ENCODE measurements at regions not wholly inside any gene's neighbourhood (a gene's known extent, or its start where the extent isn't known, plus 50 kb on each side); places are given as distances from the start of the nearest gene placed in this dataset.

DNA sequence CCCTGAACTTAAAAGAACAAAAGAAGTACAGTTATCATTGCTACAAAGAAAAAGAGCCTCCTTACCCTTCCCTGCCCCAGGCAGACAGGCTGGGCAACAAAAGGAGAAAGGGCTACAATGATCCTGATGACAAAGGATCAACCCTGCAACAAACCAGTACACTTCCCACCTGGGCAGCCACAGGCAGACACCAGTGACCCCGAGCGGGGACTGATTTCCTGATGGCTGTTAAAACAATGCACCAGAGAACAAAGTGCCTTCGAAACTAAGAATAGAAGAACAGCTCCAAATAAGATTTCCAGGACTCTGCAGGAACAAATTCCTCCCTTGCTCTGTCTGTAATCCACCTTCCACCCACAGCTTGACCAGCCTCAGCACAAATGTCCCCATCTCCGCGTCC, 106.3 kb upstream of the ARHGEF3 start:
- Histone ChIP-seq H3K27ac (no peak overlapping the region), H3K4me1 (no peaks in the 10 kb centered on the region), H3K4me2 (no peak overlapping the region), H3K4me3 (no peak overlapping the region), H3K9me3 (no peaks in the 10 kb centered on the region)
- no peak for DNase-seq (ENCODE audit: low read depth in 1 of 2, low spot score in 1 of 2)
- no peak for FAIRE-seq
- CTCF ChIA-PET, result no interaction called here
- ATAC-seq, result no peak
- no peak for TF ChIP-seq JUNB (IDR thresholded peaks at IDR 0.05)
- TF ChIP-seq POLR2AphosphoS2 (conservative IDR thresholded peaks at IDR 0.05; ENCODE audit: low read length), result no peak
- POLR2A ChIA-PET, result no interaction called here
- WGBS (ENCODE audit: missing lambda C conversion rate), result 83% methylated on average over 5 of the region's 5 CpGs

DNA sequence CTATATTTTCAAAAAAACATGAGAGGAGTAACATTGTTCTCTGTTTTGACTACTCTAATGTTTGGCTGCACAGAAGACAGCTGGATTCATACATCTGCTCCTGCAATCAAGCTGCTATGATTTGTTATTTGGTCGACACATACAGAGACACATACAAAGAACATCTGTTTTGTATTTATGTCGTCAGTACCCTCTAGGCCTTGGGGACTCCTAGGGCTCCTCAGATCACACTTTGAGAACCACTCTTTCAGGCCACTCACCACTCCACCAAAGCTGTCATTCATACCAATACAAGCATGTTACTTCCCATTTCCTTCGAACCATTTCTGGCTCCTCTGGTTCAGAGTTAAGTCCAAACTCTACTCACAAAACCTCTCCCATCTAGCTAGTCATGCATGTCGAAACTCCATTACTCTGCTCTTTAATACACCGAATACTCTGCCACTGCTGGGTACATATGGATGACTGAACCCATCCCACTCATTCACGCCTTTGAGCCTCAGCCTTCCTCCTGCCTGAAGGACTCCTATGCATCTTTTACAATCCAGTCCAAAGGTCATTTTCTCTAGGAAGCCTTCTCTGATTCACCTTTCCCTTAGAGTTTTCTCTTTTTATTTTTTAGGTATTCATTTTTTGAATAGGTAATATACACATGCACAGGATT, 102.9 kb upstream of the ARHGEF3 start:
- no peak for FAIRE-seq
- Histone ChIP-seq H3K4me1 (no peaks in the 10 kb centered on the region), H3K27ac (no peak overlapping the region), H3K4me2 (no peak overlapping the region), H3K9me3 (no peaks in the 10 kb centered on the region), H3K4me3 (no peak overlapping the region)
- TF ChIP-seq ZFP36 (IDR thresholded peaks at IDR 0.05; ENCODE audit: borderline replicate concordance, partially characterized antibody) (no peak), HEYL (CRISPR knock-in tag; IDR thresholded peaks at IDR 0.05) (no peak), CBX8 (IDR thresholded peaks at IDR 0.05) (no peak), CHD2 (IDR thresholded peaks at IDR 0.05; ENCODE audit: low read length, partially characterized antibody) (no peak), EHMT2 (IDR thresholded peaks at IDR 0.05; ENCODE audit: low read depth) (no peak), HOXB5 (CRISPR knock-in tag; IDR thresholded peaks at IDR 0.05) (no peak), NFE2L2 (conservative IDR thresholded peaks at IDR 0.05; ENCODE audit: low read length) (no peak), POLR2A (IDR thresholded peaks at IDR 0.05; ENCODE audit: low read length) (no peak), NR3C1 (IDR thresholded peaks at IDR 0.05) (no peak), CHD4 (IDR thresholded peaks at IDR 0.05; ENCODE audit: borderline replicate concordance) (no peak)
- TF ChIP-seq, protein P1, sequence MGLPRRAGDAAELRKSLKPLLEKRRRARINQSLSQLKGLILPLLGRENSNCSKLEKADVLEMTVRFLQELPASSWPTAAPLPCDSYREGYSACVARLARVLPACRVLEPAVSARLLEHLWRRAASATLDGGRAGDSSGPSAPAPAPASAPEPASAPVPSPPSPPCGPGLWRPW (IDR thresholded peaks at IDR 0.05), result no peak
- TF ChIP-seq, protein P2, sequence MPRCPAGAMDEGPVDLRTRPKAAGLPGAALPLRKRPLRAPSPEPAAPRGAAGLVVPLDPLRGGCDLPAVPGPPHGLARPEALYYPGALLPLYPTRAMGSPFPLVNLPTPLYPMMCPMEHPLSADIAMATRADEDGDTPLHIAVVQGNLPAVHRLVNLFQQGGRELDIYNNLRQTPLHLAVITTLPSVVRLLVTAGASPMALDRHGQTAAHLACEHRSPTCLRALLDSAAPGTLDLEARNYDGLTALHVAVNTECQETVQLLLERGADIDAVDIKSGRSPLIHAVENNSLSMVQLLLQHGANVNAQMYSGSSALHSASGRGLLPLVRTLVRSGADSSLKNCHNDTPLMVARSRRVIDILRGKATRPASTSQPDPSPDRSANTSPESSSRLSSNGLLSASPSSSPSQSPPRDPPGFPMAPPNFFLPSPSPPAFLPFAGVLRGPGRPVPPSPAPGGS (IDR thresholded peaks at IDR 0.05), result no peak
- TF ChIP-seq, protein P3, sequence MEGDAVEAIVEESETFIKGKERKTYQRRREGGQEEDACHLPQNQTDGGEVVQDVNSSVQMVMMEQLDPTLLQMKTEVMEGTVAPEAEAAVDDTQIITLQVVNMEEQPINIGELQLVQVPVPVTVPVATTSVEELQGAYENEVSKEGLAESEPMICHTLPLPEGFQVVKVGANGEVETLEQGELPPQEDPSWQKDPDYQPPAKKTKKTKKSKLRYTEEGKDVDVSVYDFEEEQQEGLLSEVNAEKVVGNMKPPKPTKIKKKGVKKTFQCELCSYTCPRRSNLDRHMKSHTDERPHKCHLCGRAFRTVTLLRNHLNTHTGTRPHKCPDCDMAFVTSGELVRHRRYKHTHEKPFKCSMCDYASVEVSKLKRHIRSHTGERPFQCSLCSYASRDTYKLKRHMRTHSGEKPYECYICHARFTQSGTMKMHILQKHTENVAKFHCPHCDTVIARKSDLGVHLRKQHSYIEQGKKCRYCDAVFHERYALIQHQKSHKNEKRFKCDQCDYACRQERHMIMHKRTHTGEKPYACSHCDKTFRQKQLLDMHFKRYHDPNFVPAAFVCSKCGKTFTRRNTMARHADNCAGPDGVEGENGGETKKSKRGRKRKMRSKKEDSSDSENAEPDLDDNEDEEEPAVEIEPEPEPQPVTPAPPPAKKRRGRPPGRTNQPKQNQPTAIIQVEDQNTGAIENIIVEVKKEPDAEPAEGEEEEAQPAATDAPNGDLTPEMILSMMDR (IDR thresholded peaks at IDR 0.05), result no peak
- TF ChIP-seq, protein P4, sequence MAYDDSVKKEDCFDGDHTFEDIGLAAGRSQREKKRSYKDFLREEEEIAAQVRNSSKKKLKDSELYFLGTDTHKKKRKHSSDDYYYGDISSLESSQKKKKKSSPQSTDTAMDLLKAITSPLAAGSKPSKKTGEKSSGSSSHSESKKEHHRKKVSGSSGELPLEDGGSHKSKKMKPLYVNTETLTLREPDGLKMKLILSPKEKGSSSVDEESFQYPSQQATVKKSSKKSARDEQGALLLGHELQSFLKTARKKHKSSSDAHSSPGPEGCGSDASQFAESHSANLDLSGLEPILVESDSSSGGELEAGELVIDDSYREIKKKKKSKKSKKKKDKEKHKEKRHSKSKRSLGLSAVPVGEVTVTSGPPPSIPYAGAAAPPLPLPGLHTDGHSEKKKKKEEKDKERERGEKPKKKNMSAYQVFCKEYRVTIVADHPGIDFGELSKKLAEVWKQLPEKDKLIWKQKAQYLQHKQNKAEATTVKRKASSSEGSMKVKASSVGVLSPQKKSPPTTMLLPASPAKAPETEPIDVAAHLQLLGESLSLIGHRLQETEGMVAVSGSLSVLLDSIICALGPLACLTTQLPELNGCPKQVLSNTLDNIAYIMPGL (CRISPR knock-in tag; IDR thresholded peaks at IDR 0.05; ENCODE audit: borderline replicate concordance), result no peak
- TF ChIP-seq, protein P5, sequence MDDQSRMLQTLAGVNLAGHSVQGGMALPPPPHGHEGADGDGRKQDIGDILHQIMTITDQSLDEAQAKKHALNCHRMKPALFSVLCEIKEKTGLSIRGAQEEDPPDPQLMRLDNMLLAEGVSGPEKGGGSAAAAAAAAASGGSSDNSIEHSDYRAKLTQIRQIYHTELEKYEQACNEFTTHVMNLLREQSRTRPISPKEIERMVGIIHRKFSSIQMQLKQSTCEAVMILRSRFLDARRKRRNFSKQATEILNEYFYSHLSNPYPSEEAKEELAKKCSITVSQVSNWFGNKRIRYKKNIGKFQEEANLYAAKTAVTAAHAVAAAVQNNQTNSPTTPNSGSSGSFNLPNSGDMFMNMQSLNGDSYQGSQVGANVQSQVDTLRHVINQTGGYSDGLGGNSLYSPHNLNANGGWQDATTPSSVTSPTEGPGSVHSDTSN (IDR thresholded peaks at IDR 0.05), result no peak
- no peak for ATAC-seq
- 87% methylated on average over 6 of the region's 6 CpGs for WGBS (ENCODE audit: missing lambda C conversion rate)
- ChIA-PET POLR2A (no interaction called here), CTCF (interaction anchor here (0.5 kb wide), 1 partner anchor 90 kb away, joined by 3 read pairs; no protein-coding TSS in a partner anchor)
- no peak for DNase-seq (ENCODE audit: low read depth in 1 of 2, low spot score in 1 of 2)

DNA sequence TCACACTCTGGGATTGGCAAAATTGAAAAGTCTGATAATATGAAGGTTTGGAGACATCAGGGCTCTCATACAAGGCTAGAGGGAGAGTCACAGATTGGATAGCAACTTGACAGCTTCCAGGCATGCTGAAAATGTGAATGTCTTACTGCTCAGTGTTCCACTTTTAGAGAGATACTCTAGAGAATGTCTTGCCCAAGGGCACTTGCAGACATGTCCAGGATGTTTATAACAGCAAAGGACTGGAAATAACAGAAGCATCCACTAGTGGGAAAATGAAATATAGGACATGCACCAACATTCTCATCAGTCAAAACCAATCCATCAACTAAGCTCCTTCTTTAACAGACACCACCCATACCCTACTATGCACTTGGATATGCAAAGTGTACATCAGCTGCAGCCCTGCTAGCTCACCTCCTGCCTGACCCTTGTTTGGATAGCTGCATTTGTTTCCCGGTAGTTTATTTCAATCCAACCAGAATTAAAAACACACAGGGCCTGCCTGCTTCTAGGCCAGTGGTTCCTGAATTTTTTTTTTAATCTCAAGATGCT, 101.6 kb upstream of the ARHGEF3 start:
- POLR2A ChIA-PET, result no interaction called here
- TF ChIP-seq, protein P5 (IDR thresholded peaks at IDR 0.05), result no peak
- TF ChIP-seq EP300 (IDR thresholded peaks at IDR 0.05) (no peak), ZNF302 (CRISPR knock-in tag; IDR thresholded peaks at IDR 0.05) (no peak), RAD21 (conservative IDR thresholded peaks at IDR 0.05 in 1 of 2, IDR thresholded peaks at IDR 0.05 in 1 of 2) (no peak)
- TF ChIP-seq, protein P6, sequence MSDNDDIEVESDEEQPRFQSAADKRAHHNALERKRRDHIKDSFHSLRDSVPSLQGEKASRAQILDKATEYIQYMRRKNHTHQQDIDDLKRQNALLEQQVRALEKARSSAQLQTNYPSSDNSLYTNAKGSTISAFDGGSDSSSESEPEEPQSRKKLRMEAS (IDR thresholded peaks at IDR 0.05), result no peak
- Histone ChIP-seq H3K4me2 (no peak overlapping the region), H3K9me3 (no peaks in the 10 kb centered on the region), H3K4me1 (no peaks in the 10 kb centered on the region), H3K27ac (no peak overlapping the region), H3K4me3 (no peak overlapping the region)
- ATAC-seq, result no peak
- 95% methylated on average over 1 of the region's 1 CpG for WGBS (ENCODE audit: missing lambda C conversion rate)
- CTCF ChIA-PET, result interaction anchor here (0.6 to 1.1 kb wide), 2 partner anchors 84 to 503 kb away, joined by 3 read pairs; no protein-coding TSS in a partner anchor
- FAIRE-seq, result no peak
- DNase-seq (ENCODE audit: low read depth in 1 of 2, low spot score in 1 of 2), result no peak
